HCT116 (cell line): ENCODE measurements at regions not wholly inside any gene's neighbourhood (a gene's known extent, or its start where the extent isn't known, plus 50 kb on each side); places are given as distances from the start of the nearest gene placed in this dataset.

Experiments
- POLR2A ChIP-seq: IDR thresholded peaks from 2 replicates; pipeline ENCODE4 v1.7.0; 2011; ENCODE audit warnings: borderline replicate concordance; ENCODE audit not compliant: insufficient read depth, insufficient read length; ENCODE audit errors: extremely low read depth
- YY1 ChIP-seq: IDR thresholded peaks from 2 replicates; pipeline ENCODE4 v1.6.1; 2011; ENCODE audit warnings: low read length, low read depth, moderate library complexity, mild to moderate bottlenecking; ENCODE audit not compliant: insufficient replicate concordance; ENCODE audit errors: extremely low read depth
- TF ChIP-seq, protein P1 (sequence below), 3 experiments: fragments of 200-600 bp in 1 of 3; sonication (generic) in 1 of 3; IDR thresholded peaks in 2 of 3; conservative IDR thresholded peaks in 1 of 3; 2 replicates each; pipeline ENCODE4 v1.5.1; 2012 to 2017; ENCODE audit warnings: low read depth in 2 of 3, low read length in 2 of 3, antibody characterized with exemption in 1 of 3, borderline replicate concordance in 1 of 3, control low read depth in 1 of 3, mild to moderate bottlenecking in 1 of 3, mixed read lengths in 1 of 3, mixed run types in 1 of 3, moderate library complexity in 1 of 3; ENCODE audit not compliant: insufficient read depth in 1 of 3
- TF ChIP-seq, protein P2 (sequence below): IDR thresholded peaks from 2 replicates; pipeline ENCODE4 v1.6.1; 2012

DNA sequence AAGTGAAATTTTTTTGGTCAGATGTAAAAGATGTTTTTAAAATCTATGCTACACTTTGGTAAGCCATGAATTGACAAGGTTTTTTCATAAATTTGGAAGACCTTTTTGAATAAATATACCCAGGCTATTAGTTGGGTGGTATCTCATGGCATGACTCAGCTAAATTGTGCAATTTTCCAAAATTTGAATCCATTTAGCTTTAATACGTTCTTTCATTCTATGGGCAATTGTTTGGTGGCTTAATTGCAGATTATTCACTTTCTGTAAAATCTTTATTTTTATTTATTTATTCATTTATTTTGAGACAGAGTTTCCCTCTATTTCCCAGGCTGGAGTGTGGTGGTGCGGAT lies 82.8 kb upstream of the TNRC6A start:
- TF ChIP-seq, protein P1, sequence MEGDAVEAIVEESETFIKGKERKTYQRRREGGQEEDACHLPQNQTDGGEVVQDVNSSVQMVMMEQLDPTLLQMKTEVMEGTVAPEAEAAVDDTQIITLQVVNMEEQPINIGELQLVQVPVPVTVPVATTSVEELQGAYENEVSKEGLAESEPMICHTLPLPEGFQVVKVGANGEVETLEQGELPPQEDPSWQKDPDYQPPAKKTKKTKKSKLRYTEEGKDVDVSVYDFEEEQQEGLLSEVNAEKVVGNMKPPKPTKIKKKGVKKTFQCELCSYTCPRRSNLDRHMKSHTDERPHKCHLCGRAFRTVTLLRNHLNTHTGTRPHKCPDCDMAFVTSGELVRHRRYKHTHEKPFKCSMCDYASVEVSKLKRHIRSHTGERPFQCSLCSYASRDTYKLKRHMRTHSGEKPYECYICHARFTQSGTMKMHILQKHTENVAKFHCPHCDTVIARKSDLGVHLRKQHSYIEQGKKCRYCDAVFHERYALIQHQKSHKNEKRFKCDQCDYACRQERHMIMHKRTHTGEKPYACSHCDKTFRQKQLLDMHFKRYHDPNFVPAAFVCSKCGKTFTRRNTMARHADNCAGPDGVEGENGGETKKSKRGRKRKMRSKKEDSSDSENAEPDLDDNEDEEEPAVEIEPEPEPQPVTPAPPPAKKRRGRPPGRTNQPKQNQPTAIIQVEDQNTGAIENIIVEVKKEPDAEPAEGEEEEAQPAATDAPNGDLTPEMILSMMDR (IDR thresholded peaks at IDR 0.05 in 2 of 3, conservative IDR thresholded peaks at IDR 0.05 in 1 of 3; ENCODE audit: borderline replicate concordance in 1 of 3, insufficient read depth in 1 of 3, low read depth in 2 of 3, low read length in 2 of 3), result no peak
- TF ChIP-seq, protein P2, sequence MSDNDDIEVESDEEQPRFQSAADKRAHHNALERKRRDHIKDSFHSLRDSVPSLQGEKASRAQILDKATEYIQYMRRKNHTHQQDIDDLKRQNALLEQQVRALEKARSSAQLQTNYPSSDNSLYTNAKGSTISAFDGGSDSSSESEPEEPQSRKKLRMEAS, result no peak
- TF ChIP-seq YY1 (no peak), POLR2A (no peak)
